GM13976 (cell line): ENCODE measurements at regions not wholly inside any gene's neighbourhood (a gene's known extent, or its start where the extent isn't known, plus 50 kb on each side); places are given as distances from the start of the nearest gene placed in this dataset.

ENCODE experiments used
- DNase-seq: peaks from one replicate; pipeline ENCODE4 v3.0.0; 2012; ENCODE audit warnings: low spot score
- in situ Hi-C: fragments of 300-500 bp; cut with MboI; formaldehyde crosslinking; loops from one replicate; pipeline ENCODE4 v1.12.0; 2022; ENCODE audit warnings: low sequenced_read_pairs, mixed read lengths, inconsistent platforms; ENCODE audit not compliant: unreplicated experiment
- TF ChIP-seq, protein P1 (sequence below): IDR thresholded peaks from 2 replicates; pipeline ENCODE4 v1.5.1; 2012; ENCODE audit warnings: borderline replicate concordance, mild to moderate bottlenecking; ENCODE audit not compliant: insufficient read depth; ENCODE audit errors: extremely low read depth, missing control alignments, control extremely low read depth

DNA sequence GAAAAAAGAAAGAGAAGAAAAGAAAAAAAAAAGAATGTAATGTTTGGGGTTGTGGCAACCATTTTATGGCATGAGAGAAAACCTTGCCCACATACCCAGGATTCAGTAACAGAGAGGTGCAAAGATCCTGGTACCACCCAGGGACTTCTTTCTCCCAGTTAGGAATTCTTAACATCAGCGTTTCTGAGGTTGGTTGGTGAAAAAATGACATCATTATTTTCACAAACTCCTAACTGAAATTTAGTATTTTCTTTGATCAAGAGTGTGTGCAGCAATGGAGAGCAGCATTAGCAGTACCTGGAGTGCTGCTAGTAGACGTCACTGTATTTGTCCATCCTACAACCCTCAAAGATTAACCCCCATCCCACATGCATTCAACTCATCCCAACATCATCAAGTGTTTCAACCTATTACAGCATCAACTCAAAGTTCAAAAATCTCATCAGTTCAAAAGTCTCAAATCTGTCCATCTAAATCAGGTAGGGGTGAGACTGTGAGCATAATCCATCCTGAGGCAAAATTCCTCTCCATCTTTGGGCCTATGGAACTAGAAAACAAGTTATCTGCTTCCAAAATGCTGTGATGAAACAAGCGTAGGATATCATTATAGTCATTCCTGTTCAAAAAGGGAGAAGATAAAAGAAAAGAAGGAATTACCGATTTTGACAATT is 60.1 kb upstream of the MSX2 start:
- no peak for DNase-seq
- in situ Hi-C loops = no loop called here
- TF ChIP-seq, protein P1, sequence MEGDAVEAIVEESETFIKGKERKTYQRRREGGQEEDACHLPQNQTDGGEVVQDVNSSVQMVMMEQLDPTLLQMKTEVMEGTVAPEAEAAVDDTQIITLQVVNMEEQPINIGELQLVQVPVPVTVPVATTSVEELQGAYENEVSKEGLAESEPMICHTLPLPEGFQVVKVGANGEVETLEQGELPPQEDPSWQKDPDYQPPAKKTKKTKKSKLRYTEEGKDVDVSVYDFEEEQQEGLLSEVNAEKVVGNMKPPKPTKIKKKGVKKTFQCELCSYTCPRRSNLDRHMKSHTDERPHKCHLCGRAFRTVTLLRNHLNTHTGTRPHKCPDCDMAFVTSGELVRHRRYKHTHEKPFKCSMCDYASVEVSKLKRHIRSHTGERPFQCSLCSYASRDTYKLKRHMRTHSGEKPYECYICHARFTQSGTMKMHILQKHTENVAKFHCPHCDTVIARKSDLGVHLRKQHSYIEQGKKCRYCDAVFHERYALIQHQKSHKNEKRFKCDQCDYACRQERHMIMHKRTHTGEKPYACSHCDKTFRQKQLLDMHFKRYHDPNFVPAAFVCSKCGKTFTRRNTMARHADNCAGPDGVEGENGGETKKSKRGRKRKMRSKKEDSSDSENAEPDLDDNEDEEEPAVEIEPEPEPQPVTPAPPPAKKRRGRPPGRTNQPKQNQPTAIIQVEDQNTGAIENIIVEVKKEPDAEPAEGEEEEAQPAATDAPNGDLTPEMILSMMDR = no peak

DNA sequence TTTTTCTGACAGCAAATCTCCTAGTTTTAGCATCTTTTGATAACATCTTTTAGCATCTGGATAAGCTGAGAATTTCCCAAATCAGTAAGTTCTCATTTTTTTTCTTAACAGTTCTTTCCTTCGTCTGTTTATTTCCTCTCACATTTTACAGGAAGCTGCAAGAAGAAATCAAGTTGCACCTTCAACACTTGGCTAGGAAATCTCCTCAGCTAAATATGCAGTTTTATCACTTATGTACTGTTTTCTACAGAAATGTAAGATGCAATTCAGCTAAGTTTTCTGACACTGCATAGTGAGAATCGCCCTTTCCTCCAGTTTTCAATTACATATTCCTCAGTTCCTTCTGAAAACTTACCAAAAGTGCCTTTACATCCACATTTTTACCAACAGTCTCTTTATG is 59.0 kb upstream of the MSX2 start:
- in situ Hi-C loops = no loop called here
- TF ChIP-seq, protein P1 = no peak
- DNase-seq = no peak

DNA sequence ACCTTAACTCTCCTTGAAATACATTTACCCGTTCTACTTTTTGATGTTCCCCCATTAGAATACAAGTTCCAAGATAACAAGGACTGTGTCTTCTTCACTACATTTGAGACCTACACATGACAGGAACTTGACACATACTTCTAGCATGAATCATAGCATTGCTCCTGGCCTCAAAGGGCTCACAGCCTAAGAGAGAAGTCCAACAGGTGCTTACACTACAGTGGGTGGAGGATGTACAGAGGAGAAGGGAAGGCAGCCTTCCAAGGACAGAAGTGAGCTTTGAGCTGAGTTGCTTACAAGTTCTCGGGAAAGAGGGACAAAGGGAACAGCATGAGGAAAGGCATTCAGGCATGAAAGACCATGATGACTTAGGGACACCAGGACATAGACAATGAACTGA is 56.9 kb upstream of the MSX2 start:
- TF ChIP-seq, protein P1 = no peak
- DNase-seq = no peak

DNA sequence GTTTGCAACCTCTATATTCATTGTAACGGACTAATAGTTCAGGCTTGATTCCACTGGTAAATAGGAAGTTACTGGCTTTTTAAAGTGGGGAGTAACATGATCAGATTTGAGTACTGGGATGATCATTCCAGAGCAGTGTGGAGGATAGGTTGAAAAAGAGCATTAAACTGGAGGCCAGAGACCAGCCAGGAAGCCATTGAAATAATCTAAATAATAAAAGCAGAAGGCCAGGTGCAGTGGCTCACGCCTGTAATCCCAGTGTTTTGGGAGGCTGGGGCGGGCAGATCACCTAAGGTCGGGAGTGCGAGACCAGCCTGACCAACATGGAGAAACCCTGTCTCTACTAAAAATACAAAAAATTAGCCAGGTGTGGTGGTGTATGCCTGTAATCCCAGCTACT is 56.0 kb upstream of the MSX2 start:
- no peak for DNase-seq
- in situ Hi-C loops = no loop called here
- TF ChIP-seq, protein P1 = no peak

More for the DNA sequence above, 56.9 kb upstream of the MSX2 start:
- in situ Hi-C loops = no loop called here
